Spleen (tissue), 7 donors: ENCODE measurements at regions not wholly inside any gene's neighbourhood (a gene's known extent, or its start where the extent isn't known, plus 50 kb on each side); places are given as distances from the start of the nearest gene placed in this dataset.

ENCODE experiments used
- CTCF ChIP-seq, 11 experiments: fragments of 200-600 bp in 7 of 11; fragments of 450-650 bp in 4 of 11; sonication (generic) in 4 of 11; IDR thresholded peaks in 8 of 11; conservative IDR thresholded peaks in 3 of 11; 1 replicate in 7 of 11; 2 replicates in 4 of 11; pipeline versions ENCODE4 v1.4.0 to v1.8.0; 2016 to 2021; ENCODE audit warnings: antibody characterized with exemption in 11 of 11, inconsistent platforms in 4 of 11, mild to moderate bottlenecking in 1 of 11
- POLR2A ChIP-seq, 3 donors: fragments of 450-650 bp; IDR thresholded peaks; one replicate each; pipeline ENCODE4 v1.5.1; 2017; ENCODE audit warnings: antibody characterized with exemption in 3 of 3, mild to moderate bottlenecking in 1 of 3
- donor health status: DM: no; HTN: no; CAD: no; lungs with moderate emphysema.
- donor health status: DM: no; HTN: no; CAD: no.
- donor health status: DM: no; HTN: no; CAD: no.

GRCh38 chr10:129098517-129098916 lies 368.5 kb upstream of the MGMT start:
- TF ChIP-seq POLR2A (IDR thresholded peaks at IDR 0.05) = no peak
- no peak for TF ChIP-seq CTCF (IDR thresholded peaks at IDR 0.05 in 8 of 11, conservative IDR thresholded peaks at IDR 0.05 in 3 of 11)
